Progenitor cell of endocrine pancreas (in vitro differentiated cells): ENCODE measurements at regions not wholly inside any gene's neighbourhood (a gene's known extent, or its start where the extent isn't known, plus 50 kb on each side); places are given as distances from the start of the nearest gene placed in this dataset.

Experiments used
- DNase-seq: peaks from one replicate; pipeline ENCODE4 v3.0.0; 2021; ENCODE audit warnings: low spot score; ENCODE audit not compliant: unreplicated experiment
- H3K27ac Mint-ChIP-seq: 2 replicates; pipeline ENCODE4 v1.8.0; 2021; ENCODE audit warnings: mild to moderate bottlenecking, moderate library complexity, mixed read lengths
- H3K27me3 Mint-ChIP-seq: 2 replicates; pipeline ENCODE4 v1.8.0; 2021; ENCODE audit warnings: mixed read lengths
- H3K36me3 Mint-ChIP-seq: 2 replicates; pipeline ENCODE4 v1.8.0; 2022; ENCODE audit warnings: mixed read lengths; ENCODE audit not compliant: insufficient read depth
- H3K4me1 Mint-ChIP-seq: 2 replicates; pipeline ENCODE4 v1.8.0; 2021; ENCODE audit warnings: low read depth, mixed read lengths
- H3K4me3 Mint-ChIP-seq: 2 replicates; pipeline ENCODE4 v1.8.0; 2021; ENCODE audit warnings: low read depth, mild to moderate bottlenecking, moderate library complexity, mixed read lengths
- H3K9me3 Mint-ChIP-seq: 2 replicates; pipeline ENCODE4 v1.8.0; 2021; ENCODE audit warnings: low read depth, mixed read lengths
- TF ChIP-seq, protein P1 (sequence below): fragments of 200-600 bp; sonication (generic); IDR thresholded peaks from one replicate; pipeline ENCODE4 v1.5.0; 2021; ENCODE audit warnings: antibody characterized with exemption, mild to moderate bottlenecking; ENCODE audit not compliant: unreplicated experiment

DNA sequence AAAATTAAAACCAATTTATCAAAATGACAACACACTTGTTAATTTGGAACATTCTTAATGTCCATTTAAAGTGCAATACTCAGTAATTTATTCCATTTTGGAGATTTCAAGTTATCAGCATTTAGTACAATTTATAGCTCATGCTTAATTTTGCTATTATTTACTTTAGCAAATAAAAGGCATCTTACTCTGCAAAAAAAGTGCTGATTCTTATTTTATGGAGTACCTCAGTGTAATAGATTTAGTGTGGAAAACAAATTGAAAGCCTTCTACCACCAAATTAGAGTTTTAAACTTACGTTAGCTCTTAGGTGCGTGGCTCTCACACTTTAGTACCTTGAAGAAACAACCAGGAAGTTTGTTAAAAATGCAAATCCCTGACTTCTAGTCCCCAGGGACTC lies 208.4 kb upstream of the NRIP1 start:
- TF ChIP-seq, protein P1, sequence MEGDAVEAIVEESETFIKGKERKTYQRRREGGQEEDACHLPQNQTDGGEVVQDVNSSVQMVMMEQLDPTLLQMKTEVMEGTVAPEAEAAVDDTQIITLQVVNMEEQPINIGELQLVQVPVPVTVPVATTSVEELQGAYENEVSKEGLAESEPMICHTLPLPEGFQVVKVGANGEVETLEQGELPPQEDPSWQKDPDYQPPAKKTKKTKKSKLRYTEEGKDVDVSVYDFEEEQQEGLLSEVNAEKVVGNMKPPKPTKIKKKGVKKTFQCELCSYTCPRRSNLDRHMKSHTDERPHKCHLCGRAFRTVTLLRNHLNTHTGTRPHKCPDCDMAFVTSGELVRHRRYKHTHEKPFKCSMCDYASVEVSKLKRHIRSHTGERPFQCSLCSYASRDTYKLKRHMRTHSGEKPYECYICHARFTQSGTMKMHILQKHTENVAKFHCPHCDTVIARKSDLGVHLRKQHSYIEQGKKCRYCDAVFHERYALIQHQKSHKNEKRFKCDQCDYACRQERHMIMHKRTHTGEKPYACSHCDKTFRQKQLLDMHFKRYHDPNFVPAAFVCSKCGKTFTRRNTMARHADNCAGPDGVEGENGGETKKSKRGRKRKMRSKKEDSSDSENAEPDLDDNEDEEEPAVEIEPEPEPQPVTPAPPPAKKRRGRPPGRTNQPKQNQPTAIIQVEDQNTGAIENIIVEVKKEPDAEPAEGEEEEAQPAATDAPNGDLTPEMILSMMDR = no peak
- Mint-ChIP-seq H3K4me3 (no peak overlapping the region), H3K27ac (no peak overlapping the region), H3K36me3 (no peaks in the 10 kb centered on the region), H3K27me3 (no peaks in the 10 kb centered on the region), H3K9me3 (peaks cover 3% of the 10 kb centered on the region), H3K4me1 (no peaks in the 10 kb centered on the region)
- DNase-seq = no peak

DNA sequence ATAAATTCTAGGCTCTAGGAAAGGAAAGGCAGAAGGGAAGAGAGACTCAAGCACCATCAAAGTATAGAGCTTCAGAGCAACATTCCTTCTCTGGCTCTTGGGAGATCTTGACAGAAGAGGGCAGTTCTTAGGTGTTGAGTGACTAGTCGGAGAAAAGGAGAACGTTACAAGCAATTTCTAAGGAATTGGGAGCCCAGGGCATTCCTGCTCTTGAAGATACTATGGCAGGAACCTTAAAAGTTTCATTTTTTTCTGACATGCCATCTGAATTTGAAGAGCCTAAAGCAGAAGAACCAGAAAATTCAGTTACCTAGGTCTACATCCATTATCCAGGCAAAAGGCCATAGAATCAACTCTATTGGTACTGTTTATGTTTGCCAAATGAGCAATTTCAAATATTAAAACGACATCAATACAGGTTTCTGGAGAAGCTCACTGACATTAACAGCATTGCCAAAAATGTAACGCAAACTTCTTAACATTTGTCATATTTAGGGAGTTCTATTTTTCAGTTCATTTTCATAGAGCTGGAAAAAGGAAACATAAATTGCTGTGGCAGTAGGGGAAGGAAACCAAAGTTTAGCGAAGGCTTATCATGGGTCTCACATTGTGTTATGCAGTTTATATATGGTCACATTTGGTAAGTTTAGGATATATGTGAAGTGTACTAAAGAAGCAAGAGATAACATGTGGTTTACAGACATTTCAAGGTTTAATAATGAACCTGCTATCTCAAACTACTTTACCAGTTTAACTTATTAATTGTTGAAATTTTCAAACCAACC lies 210.1 kb upstream of the NRIP1 start:
- H3K27ac Mint-ChIP-seq = no peak overlapping the region
- H3K9me3 Mint-ChIP-seq = peaks cover 3% of the 10 kb centered on the region
- no peaks in the 10 kb centered on the region for H3K36me3 Mint-ChIP-seq
- H3K27me3 Mint-ChIP-seq = no peaks in the 10 kb centered on the region
- DNase-seq = no peak
- no peak overlapping the region for H3K4me3 Mint-ChIP-seq
- TF ChIP-seq, protein P1 = no peak
- no peaks in the 10 kb centered on the region for H3K4me1 Mint-ChIP-seq

DNA sequence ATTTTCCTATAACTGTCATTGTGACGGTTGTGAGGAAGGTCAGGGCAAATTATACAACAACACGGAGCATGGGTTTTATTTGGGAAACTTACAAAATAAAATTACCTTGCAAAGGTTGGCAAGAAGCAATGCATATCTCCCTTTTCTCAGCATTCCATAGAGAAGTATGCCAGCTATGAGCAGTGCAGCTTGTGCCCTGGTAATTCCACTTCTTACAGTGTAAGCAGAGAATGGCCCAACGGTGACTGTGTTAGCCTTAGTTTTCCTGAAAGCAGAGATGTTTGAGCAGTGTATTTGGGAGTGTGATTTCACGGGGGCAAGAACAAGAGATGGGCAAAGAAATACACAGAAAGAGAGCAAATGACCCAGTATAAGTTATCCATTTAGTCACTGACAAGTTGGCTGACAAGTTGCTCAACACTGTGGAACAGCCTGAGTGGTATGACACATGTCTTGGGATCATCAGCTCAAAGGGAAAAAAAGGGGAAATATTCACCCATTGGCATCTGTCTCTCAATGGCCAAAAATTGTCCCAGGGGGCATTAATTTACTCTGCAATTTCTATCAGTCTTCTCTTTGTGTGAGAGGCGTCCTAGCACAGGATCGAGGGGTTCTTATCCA lies 210.9 kb upstream of the NRIP1 start:
- TF ChIP-seq, protein P1 = no peak
- H3K9me3 Mint-ChIP-seq = peaks cover 4% of the 10 kb centered on the region
- no peaks in the 10 kb centered on the region for H3K27me3 Mint-ChIP-seq
- H3K4me1 Mint-ChIP-seq = no peaks in the 10 kb centered on the region
- DNase-seq = no peak
- H3K36me3 Mint-ChIP-seq = no peaks in the 10 kb centered on the region
- H3K27ac Mint-ChIP-seq = no peak overlapping the region
- no peak overlapping the region for H3K4me3 Mint-ChIP-seq

DNA sequence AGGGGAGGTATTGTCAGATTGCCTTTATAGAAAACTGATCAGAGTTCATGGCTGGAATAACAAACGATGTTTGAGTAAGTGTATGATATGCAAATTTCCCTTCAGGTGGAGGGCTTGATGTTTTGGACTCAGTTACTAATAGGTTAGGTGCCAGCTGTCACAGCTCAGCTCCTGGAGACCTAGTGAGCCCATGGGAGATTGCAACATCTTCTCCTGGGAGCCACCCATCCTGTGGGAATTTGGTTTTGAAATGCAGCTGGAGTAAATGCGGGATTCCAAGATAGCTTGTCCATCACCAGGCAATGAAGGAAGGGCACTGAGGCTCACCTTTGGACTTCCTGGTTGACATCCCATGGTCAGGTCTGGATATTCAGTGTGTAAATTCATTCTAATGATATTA lies 211.4 kb upstream of the NRIP1 start:
- Mint-ChIP-seq H3K27me3 (no peaks in the 10 kb centered on the region), H3K27ac (no peak overlapping the region), H3K36me3 (no peaks in the 10 kb centered on the region), H3K4me3 (no peak overlapping the region), H3K4me1 (no peaks in the 10 kb centered on the region), H3K9me3 (peaks cover 7% of the 10 kb centered on the region)
- no peak for DNase-seq
- TF ChIP-seq, protein P1 = no peak

DNA sequence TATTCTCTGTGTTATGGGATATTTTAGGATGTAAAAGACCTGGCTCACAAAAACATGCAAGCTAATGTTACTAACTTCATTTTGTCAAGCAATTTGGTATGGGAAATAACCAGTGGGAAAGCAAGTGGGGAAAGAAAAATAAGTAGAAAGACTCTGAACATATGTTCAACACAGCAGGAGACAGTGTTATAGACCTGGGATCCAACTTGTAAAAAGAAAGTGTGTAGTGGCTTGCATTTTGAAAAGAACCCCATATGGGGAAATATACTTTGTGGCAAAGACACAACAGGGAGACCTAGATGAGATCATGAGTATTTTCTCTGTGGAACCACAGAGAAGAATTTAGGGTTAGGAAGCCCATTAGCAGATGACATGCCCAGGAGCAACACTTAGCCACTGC lies 212.7 kb upstream of the NRIP1 start:
- TF ChIP-seq, protein P1 = no peak

More for the DNA sequence above, 212.7 kb upstream of the NRIP1 start:
- Mint-ChIP-seq H3K4me3 (no peak overlapping the region), H3K27ac (no peak overlapping the region), H3K9me3 (peaks cover 9% of the 10 kb centered on the region), H3K4me1 (no peaks in the 10 kb centered on the region), H3K27me3 (no peaks in the 10 kb centered on the region), H3K36me3 (no peaks in the 10 kb centered on the region)
- DNase-seq = no peak
